Progenitor cell of endocrine pancreas (in vitro differentiated cells): ENCODE measurements at regions not wholly inside any gene's neighbourhood (a gene's known extent, or its start where the extent isn't known, plus 50 kb on each side); places are given as distances from the start of the nearest gene placed in this dataset.

Experiments
- DNase-seq: peaks from one replicate; pipeline ENCODE4 v3.0.0; 2021; ENCODE audit warnings: low spot score; ENCODE audit not compliant: unreplicated experiment
- H3K27ac Mint-ChIP-seq: 2 replicates; pipeline ENCODE4 v1.8.0; 2021; ENCODE audit warnings: mild to moderate bottlenecking, moderate library complexity, mixed read lengths
- H3K27me3 Mint-ChIP-seq: 2 replicates; pipeline ENCODE4 v1.8.0; 2021; ENCODE audit warnings: mixed read lengths
- H3K36me3 Mint-ChIP-seq: 2 replicates; pipeline ENCODE4 v1.8.0; 2022; ENCODE audit warnings: mixed read lengths; ENCODE audit not compliant: insufficient read depth
- H3K4me1 Mint-ChIP-seq: 2 replicates; pipeline ENCODE4 v1.8.0; 2021; ENCODE audit warnings: low read depth, mixed read lengths
- H3K4me3 Mint-ChIP-seq: 2 replicates; pipeline ENCODE4 v1.8.0; 2021; ENCODE audit warnings: low read depth, mild to moderate bottlenecking, moderate library complexity, mixed read lengths
- H3K9me3 Mint-ChIP-seq: 2 replicates; pipeline ENCODE4 v1.8.0; 2021; ENCODE audit warnings: low read depth, mixed read lengths
- TF ChIP-seq, protein P1 (sequence below): fragments of 200-600 bp; sonication (generic); IDR thresholded peaks from one replicate; pipeline ENCODE4 v1.5.0; 2021; ENCODE audit warnings: antibody characterized with exemption, mild to moderate bottlenecking; ENCODE audit not compliant: unreplicated experiment

DNA sequence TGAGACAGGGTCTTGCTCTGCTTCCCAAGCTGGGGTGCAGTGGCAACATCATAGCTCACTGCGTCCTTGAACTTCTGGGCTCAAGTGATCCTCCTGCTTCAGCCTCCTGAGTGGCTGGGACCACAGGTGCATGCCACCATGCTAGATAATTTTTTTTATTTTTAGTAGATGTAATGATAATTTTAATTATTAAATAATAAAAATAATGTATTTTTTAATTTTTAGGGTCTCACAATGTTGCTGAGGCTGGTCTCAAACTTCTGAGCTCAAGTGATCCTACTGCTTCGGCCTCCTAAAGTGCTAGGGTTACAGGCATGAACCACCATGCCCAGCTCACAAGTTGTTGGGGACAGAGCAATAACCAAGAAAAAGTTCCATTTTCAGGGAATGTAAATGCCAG lies 138.0 kb upstream of the RALGAPA2 start:
- no peak overlapping the region for H3K27ac Mint-ChIP-seq
- no peaks in the 10 kb centered on the region for H3K4me1 Mint-ChIP-seq
- TF ChIP-seq, protein P1, sequence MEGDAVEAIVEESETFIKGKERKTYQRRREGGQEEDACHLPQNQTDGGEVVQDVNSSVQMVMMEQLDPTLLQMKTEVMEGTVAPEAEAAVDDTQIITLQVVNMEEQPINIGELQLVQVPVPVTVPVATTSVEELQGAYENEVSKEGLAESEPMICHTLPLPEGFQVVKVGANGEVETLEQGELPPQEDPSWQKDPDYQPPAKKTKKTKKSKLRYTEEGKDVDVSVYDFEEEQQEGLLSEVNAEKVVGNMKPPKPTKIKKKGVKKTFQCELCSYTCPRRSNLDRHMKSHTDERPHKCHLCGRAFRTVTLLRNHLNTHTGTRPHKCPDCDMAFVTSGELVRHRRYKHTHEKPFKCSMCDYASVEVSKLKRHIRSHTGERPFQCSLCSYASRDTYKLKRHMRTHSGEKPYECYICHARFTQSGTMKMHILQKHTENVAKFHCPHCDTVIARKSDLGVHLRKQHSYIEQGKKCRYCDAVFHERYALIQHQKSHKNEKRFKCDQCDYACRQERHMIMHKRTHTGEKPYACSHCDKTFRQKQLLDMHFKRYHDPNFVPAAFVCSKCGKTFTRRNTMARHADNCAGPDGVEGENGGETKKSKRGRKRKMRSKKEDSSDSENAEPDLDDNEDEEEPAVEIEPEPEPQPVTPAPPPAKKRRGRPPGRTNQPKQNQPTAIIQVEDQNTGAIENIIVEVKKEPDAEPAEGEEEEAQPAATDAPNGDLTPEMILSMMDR: no peak
- no peak for DNase-seq
- H3K27me3 Mint-ChIP-seq: peaks cover 8% of the 10 kb centered on the region
- H3K36me3 Mint-ChIP-seq: no peaks in the 10 kb centered on the region
- no peak overlapping the region for H3K4me3 Mint-ChIP-seq
- H3K9me3 Mint-ChIP-seq: peaks cover 4% of the 10 kb centered on the region

DNA sequence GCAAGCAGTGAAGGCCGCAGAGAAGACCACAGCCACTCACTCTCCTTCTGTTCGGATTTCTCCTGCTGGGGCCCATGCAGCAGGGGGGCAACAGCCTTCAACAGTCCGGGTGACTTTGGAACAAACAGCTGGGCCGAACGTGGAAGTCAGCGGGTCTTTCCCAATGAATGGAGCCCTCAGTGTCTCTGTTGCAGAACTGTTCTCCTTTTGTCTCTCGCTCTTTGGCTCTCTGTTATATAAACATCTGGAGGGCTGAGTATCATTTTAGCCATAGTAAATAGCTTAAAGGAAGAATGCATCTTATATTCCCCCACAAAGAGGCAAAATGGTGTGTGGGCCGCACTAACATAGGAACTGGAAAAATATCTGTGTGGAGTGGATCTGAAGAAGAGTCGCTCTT lies 136.7 kb upstream of the RALGAPA2 start:
- peaks cover 14% of the 10 kb centered on the region for H3K27me3 Mint-ChIP-seq
- H3K27ac Mint-ChIP-seq: no peak overlapping the region
- no peaks in the 10 kb centered on the region for H3K36me3 Mint-ChIP-seq
- no peak overlapping the region for H3K4me3 Mint-ChIP-seq
- H3K9me3 Mint-ChIP-seq: peaks cover 4% of the 10 kb centered on the region
- no peaks in the 10 kb centered on the region for H3K4me1 Mint-ChIP-seq
- DNase-seq: no peak
- TF ChIP-seq, protein P1: no peak

- no peak overlapping the region for H3K4me3 Mint-ChIP-seq
- DNase-seq: no peak
- peaks cover 19% of the 10 kb centered on the region for H3K27me3 Mint-ChIP-seq
- peaks cover 4% of the 10 kb centered on the region for H3K9me3 Mint-ChIP-seq
- no peaks in the 10 kb centered on the region for H3K4me1 Mint-ChIP-seq
- TF ChIP-seq, protein P1: no peak
- no peak overlapping the region for H3K27ac Mint-ChIP-seq
- H3K36me3 Mint-ChIP-seq: no peaks in the 10 kb centered on the region
Measured at GRCh38 chr20:20847814-20848213, 135.4 kb upstream of the RALGAPA2 start.

DNA sequence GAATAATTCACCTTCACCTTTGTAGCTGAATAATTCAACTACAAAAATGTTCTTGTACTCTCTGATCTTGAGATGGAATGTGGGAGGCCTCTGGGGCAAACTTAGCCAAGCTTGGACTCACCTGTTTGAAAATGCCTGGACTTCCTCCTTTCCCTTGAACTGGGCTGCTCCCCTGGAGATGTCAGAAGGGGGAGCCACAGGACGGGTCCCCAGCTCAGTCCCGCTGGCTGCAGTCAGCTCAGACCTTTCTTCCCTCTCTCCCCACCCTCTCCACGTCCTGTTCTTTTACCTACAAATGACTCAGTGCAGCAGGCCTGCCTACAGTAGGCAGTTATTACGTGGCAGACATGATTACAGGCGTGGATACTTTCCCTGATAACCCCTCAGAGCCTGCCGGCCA lies 131.5 kb upstream of the RALGAPA2 start:
- TF ChIP-seq, protein P1: peak; percentile 8
- H3K36me3 Mint-ChIP-seq: no peaks in the 10 kb centered on the region
- H3K4me3 Mint-ChIP-seq: no peak overlapping the region
- H3K27ac Mint-ChIP-seq: no peak overlapping the region
- DNase-seq: no peak
- no peaks in the 10 kb centered on the region for H3K4me1 Mint-ChIP-seq
- H3K27me3 Mint-ChIP-seq: peaks cover 27% of the 10 kb centered on the region
- no peaks in the 10 kb centered on the region for H3K9me3 Mint-ChIP-seq

- TF ChIP-seq, protein P1: no peak
- H3K4me3 Mint-ChIP-seq: no peak overlapping the region
- no peak for DNase-seq
- H3K27me3 Mint-ChIP-seq: peaks cover 50% of the 10 kb centered on the region
- no peaks in the 10 kb centered on the region for H3K9me3 Mint-ChIP-seq
- H3K27ac Mint-ChIP-seq: no peak overlapping the region
- peaks cover 2% of the 10 kb centered on the region for H3K4me1 Mint-ChIP-seq
- no peaks in the 10 kb centered on the region for H3K36me3 Mint-ChIP-seq
Measured at GRCh38 chr20:20839771-20840170, 127.3 kb upstream of the RALGAPA2 start.
